ENCODE measurements at regions not wholly inside any gene's neighbourhood (a gene's known extent, or its start where the extent isn't known, plus 50 kb on each side); places are given as distances from the start of the nearest gene placed in this dataset.

DNA sequence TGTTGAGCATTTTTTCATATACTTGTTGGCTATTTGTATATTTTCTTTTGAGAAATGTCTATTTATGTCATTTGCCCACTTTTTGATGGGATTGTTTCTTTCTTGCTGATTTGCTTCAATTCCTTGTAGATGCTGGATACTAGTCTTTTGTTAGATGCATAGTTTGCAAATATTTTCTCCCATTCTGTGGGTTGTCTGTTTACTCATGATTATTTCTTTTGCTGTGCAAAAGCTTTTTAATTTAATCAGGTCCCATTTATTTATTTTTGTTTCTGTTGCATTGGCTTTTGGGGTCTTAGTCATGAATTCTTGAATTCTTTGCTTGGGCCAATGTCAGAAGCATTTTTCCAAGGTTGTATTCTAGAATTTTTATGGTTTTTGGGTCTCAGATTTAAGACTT, 251.7 kb downstream of the WNT5A start:
- no peak overlapping the region for H3K4me2 ChIP-seq (ENCODE audit: low read depth, low read length)
- no peak overlapping the region for H2AFZ ChIP-seq (ENCODE audit: low read length)
- no peaks in the 10 kb centered on the region for H4K20me1 ChIP-seq (ENCODE audit: insufficient read depth, low read length)
- H3K9me2 ChIP-seq (replicated peaks; ENCODE audit: insufficient read depth, low read length) = no peaks in the 10 kb centered on the region
- TF ChIP-seq CTCF (IDR thresholded peaks at IDR 0.05; ENCODE audit: low read length) (no peak), EZH2phosphoT487 (IDR thresholded peaks at IDR 0.05; ENCODE audit: low read length) (no peak), EZH2 (optimal IDR thresholded peaks at IDR 0.05; ENCODE audit: low read depth, low read length) (no peak)
- no peaks in the 10 kb centered on the region for H3K9me3 ChIP-seq (replicated peaks; ENCODE audit: insufficient read depth, low read length)
- no peaks in the 10 kb centered on the region for H3F3A ChIP-seq (ENCODE audit: insufficient read depth, low read length)
- no peak overlapping the region for H3K27ac ChIP-seq (ENCODE audit: low read length)
- H3K9ac ChIP-seq (ENCODE audit: low read length) = no peak overlapping the region
- no peak overlapping the region for H3K4me3 ChIP-seq (ENCODE audit: low read length)
- no peak for DNase-seq
- no peaks in the 10 kb centered on the region for H3K4me1 ChIP-seq (ENCODE audit: low read length)
- H3K36me3 ChIP-seq (replicated peaks; ENCODE audit: insufficient read depth, low read length) = no peaks in the 10 kb centered on the region
- H3K79me2 ChIP-seq (ENCODE audit: low read length) = no peaks in the 10 kb centered on the region
- no peaks in the 10 kb centered on the region for H3K27me3 ChIP-seq (replicated peaks; ENCODE audit: insufficient read depth, low read length)

- no peaks in the 10 kb centered on the region for H3K9me3 ChIP-seq (replicated peaks; ENCODE audit: insufficient read depth, low read length)
- no peak overlapping the region for H3K4me2 ChIP-seq (ENCODE audit: low read depth, low read length)
- H3K4me1 ChIP-seq (ENCODE audit: low read length) = no peaks in the 10 kb centered on the region
- DNase-seq = no peak
- no peaks in the 10 kb centered on the region for H3K9me2 ChIP-seq (replicated peaks; ENCODE audit: insufficient read depth, low read length)
- no peaks in the 10 kb centered on the region for H3F3A ChIP-seq (ENCODE audit: insufficient read depth, low read length)
- no peak overlapping the region for H3K27ac ChIP-seq (ENCODE audit: low read length)
- H3K9ac ChIP-seq (ENCODE audit: low read length) = no peak overlapping the region
- H3K36me3 ChIP-seq (replicated peaks; ENCODE audit: insufficient read depth, low read length) = no peaks in the 10 kb centered on the region
- no peaks in the 10 kb centered on the region for H4K20me1 ChIP-seq (ENCODE audit: insufficient read depth, low read length)
- TF ChIP-seq CTCF (IDR thresholded peaks at IDR 0.05; ENCODE audit: low read length) (no peak), EZH2phosphoT487 (IDR thresholded peaks at IDR 0.05; ENCODE audit: low read length) (no peak), EZH2 (optimal IDR thresholded peaks at IDR 0.05; ENCODE audit: low read depth, low read length) (no peak)
- no peaks in the 10 kb centered on the region for H3K27me3 ChIP-seq (replicated peaks; ENCODE audit: insufficient read depth, low read length)
- H3K79me2 ChIP-seq (ENCODE audit: low read length) = no peaks in the 10 kb centered on the region
- H3K4me3 ChIP-seq (ENCODE audit: low read length) = no peak overlapping the region
- H2AFZ ChIP-seq (ENCODE audit: low read length) = no peak overlapping the region
Measured at GRCh38 chr3:55226696-55227095, 260.4 kb downstream of the WNT5A start.

DNA sequence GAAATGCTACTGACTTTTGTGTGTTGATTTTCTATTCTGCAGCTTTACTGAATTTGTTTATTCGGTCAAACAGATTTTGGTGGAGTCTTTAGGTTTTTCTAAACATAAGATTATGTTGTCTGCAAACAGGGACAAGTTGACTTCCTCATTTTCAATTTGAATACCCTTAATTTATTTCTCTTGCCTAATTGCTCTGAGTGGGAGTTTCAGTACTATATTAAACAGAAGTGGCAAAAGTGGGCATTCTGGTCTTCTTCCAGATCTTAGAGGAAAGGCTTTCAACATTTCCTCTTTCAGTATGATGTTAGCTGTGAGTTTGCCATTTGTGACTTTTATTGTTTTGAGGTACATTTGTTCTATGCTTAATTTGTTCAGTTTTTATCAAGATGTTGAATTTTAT, 268.5 kb downstream of the WNT5A start:
- no peaks in the 10 kb centered on the region for H3K4me1 ChIP-seq (ENCODE audit: low read length)
- TF ChIP-seq EZH2phosphoT487 (IDR thresholded peaks at IDR 0.05; ENCODE audit: low read length) (no peak), CTCF (IDR thresholded peaks at IDR 0.05; ENCODE audit: low read length) (no peak), EZH2 (optimal IDR thresholded peaks at IDR 0.05; ENCODE audit: low read depth, low read length) (no peak)
- no peaks in the 10 kb centered on the region for H3K27me3 ChIP-seq (replicated peaks; ENCODE audit: insufficient read depth, low read length)
- no peak overlapping the region for H3K27ac ChIP-seq (ENCODE audit: low read length)
- no peak overlapping the region for H3K9ac ChIP-seq (ENCODE audit: low read length)
- H3F3A ChIP-seq (ENCODE audit: insufficient read depth, low read length) = no peaks in the 10 kb centered on the region
- no peaks in the 10 kb centered on the region for H3K36me3 ChIP-seq (replicated peaks; ENCODE audit: insufficient read depth, low read length)
- H3K9me2 ChIP-seq (replicated peaks; ENCODE audit: insufficient read depth, low read length) = no peaks in the 10 kb centered on the region
- H3K79me2 ChIP-seq (ENCODE audit: low read length) = no peaks in the 10 kb centered on the region
- H3K4me2 ChIP-seq (ENCODE audit: low read depth, low read length) = no peak overlapping the region
- no peak overlapping the region for H3K4me3 ChIP-seq (ENCODE audit: low read length)
- no peak overlapping the region for H2AFZ ChIP-seq (ENCODE audit: low read length)
- H3K9me3 ChIP-seq (replicated peaks; ENCODE audit: insufficient read depth, low read length) = no peaks in the 10 kb centered on the region
- no peak for DNase-seq
- H4K20me1 ChIP-seq (ENCODE audit: insufficient read depth, low read length) = no peaks in the 10 kb centered on the region
